IPS-18c (cell line): ENCODE measurements at regions not wholly inside any gene's neighbourhood (a gene's known extent, or its start where the extent isn't known, plus 50 kb on each side); places are given as distances from the start of the nearest gene placed in this dataset.

Source experiments
- H3K4me3 ChIP-seq: 2 replicates; pipeline ENCODE4 v1.7.0; 2013; ENCODE audit warnings: low read depth, mild to moderate bottlenecking, low read length, moderate library complexity; ENCODE audit not compliant: insufficient read depth
- H3K9me3 ChIP-seq: one replicate; pipeline ENCODE4 v1.6.1; 2013; ENCODE audit warnings: mild to moderate bottlenecking, low read length, moderate library complexity; ENCODE audit not compliant: control insufficient read depth, insufficient read depth

GRCh38 chr15:53331328-53332190 lies 427.9 kb downstream of the WDR72 start:
- no peaks in the 10 kb centered on the region for H3K9me3 ChIP-seq
- no peak overlapping the region for H3K4me3 ChIP-seq

- H3K4me3 ChIP-seq, result no peak overlapping the region
- H3K9me3 ChIP-seq, result no peaks in the 10 kb centered on the region
Measured at GRCh38 chr15:53328341-53328740, 431.1 kb downstream of the WDR72 start.

DNA sequence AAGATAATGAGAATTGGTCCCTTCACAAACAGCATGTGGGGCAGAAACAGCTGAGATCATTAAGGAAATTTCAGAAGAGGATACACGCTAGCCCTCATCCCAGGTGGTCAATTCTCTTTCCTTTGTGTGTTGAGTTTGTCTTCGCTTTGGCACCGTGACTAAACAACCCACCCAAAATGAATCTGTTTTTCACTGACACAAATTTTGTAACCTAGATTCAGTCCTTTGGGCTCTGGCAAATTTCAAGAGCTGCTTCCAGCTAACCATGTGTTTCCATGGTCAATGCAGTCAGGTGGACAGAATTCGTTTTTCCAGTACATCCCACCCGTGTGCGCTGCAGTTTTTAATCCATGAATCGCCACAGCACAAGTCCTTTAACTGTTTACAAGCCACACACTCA lies 435.4 kb downstream of the WDR72 start:
- Histone ChIP-seq H3K9me3 (no peaks in the 10 kb centered on the region), H3K4me3 (no peak overlapping the region)

GRCh38 chr15:53323191-53323590 lies 436.3 kb downstream of the WDR72 start:
- H3K4me3 ChIP-seq, result no peak overlapping the region
- H3K9me3 ChIP-seq, result no peaks in the 10 kb centered on the region

- Histone ChIP-seq H3K4me3 (no peak overlapping the region), H3K9me3 (no peaks in the 10 kb centered on the region)
Measured at GRCh38 chr15:53320816-53321215, 438.6 kb downstream of the WDR72 start.

- Histone ChIP-seq H3K4me3 (no peak overlapping the region), H3K9me3 (no peaks in the 10 kb centered on the region)
Measured at GRCh38 chr15:53312707-53313106, 446.8 kb downstream of the WDR72 start.

GRCh38 chr15:53310709-53311108 lies 448.8 kb downstream of the WDR72 start:
- Histone ChIP-seq H3K4me3 (no peak overlapping the region), H3K9me3 (no peaks in the 10 kb centered on the region)

- Histone ChIP-seq H3K4me3 (no peak overlapping the region), H3K9me3 (no peaks in the 10 kb centered on the region)
Measured at GRCh38 chr15:53307952-53308624, 451.4 kb downstream of the WDR72 start.

DNA sequence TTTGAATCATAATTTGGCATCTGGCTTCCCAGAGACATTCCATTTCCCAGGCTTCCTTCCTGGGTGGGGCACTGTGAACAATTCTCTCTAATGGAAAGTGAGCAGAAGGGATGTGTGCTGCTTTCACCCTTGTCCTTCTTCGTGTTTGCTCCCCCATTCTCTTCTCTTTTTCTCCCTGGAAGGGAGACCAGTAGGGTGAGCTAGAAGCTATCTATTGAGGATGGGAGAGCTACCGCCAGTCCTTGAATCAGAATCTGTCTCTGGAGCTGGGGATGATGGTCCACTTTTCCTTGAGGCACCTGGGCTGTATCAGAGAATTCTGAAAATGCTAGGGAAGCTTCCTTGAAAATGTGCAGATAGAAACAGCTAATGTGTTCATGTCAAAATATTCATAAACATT lies 453.9 kb downstream of the WDR72 start:
- Histone ChIP-seq H3K4me3 (no peak overlapping the region), H3K9me3 (no peaks in the 10 kb centered on the region)

GRCh38 chr15:53305101-53305500 lies 454.4 kb downstream of the WDR72 start:
- Histone ChIP-seq H3K4me3 (no peak overlapping the region), H3K9me3 (no peaks in the 10 kb centered on the region)

DNA sequence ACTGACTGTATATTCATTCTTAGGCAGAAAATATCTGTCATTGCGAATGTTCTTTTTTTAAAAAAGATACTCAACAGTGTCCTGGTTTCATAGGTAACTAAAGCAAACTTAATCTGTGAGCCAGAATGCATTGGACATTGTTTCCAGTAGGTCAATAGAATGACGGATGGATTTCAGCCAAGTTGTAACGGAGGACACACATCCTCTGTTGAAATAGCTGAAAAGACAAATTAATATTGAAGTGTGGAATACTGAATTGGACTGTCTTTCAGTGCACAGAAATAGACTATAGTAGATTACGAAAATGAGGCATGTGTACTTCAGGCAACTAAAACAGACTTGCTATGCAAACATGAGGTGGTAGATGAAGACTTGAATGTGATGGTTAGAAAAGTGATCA lies 461.6 kb downstream of the WDR72 start:
- Histone ChIP-seq H3K9me3 (no peaks in the 10 kb centered on the region), H3K4me3 (no peak overlapping the region)

- Histone ChIP-seq H3K9me3 (no peaks in the 10 kb centered on the region), H3K4me3 (no peak overlapping the region)
Measured at GRCh38 chr15:53296603-53297002, 462.9 kb downstream of the WDR72 start.

GRCh38 chr15:53295574-53295973 lies 463.9 kb downstream of the WDR72 start:
- H3K4me3 ChIP-seq, result no peak overlapping the region

DNA sequence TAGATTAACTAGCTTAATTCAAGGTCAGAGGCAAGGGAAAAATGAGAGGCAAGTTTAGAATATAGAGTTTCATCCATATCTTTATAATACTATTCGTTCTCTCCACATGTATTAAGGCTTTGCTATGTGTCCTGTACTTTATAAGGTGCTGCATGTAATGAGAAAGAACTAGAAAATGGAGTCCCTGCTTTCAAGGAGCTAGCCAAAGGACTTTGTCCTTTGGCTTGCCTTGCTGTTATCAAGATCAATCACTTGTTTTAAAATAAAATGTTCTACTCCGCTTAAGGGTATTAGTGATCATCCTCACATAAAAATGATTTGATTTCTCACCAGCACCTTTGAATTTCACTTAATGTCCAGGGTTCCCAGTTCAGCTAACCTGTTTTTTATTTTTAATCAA lies 470.9 kb downstream of the WDR72 start:
- H3K9me3 ChIP-seq, result no peaks in the 10 kb centered on the region

More at GRCh38 chr15:53295574-53295973, 463.9 kb downstream of the WDR72 start:
- no peaks in the 10 kb centered on the region for H3K9me3 ChIP-seq

GRCh38 chr15:53274630-53275029 lies 484.5 kb upstream of the ONECUT1 start:
- no peaks in the 10 kb centered on the region for H3K9me3 ChIP-seq
- H3K4me3 ChIP-seq, result no peak overlapping the region

More for the DNA sequence above, 470.9 kb downstream of the WDR72 start:
- H3K4me3 ChIP-seq, result no peak overlapping the region

GRCh38 chr15:53272116-53272515 lies 482.0 kb upstream of the ONECUT1 start:
- H3K4me3 ChIP-seq, result no peak overlapping the region

GRCh38 chr15:53266176-53266575 lies 476.0 kb upstream of the ONECUT1 start:
- H3K4me3 ChIP-seq, result no peak overlapping the region
- H3K9me3 ChIP-seq, result no peaks in the 10 kb centered on the region

More at GRCh38 chr15:53272116-53272515, 482.0 kb upstream of the ONECUT1 start:
- no peaks in the 10 kb centered on the region for H3K9me3 ChIP-seq

GRCh38 chr15:53260647-53261046 lies 470.5 kb upstream of the ONECUT1 start:
- Histone ChIP-seq H3K9me3 (no peaks in the 10 kb centered on the region), H3K4me3 (no peak overlapping the region)
